CD8-positive, alpha-beta memory T cell (primary cell): ENCODE measurements at regions not wholly inside any gene's neighbourhood (a gene's known extent, or its start where the extent isn't known, plus 50 kb on each side); places are given as distances from the start of the nearest gene placed in this dataset.

Experiments used
- CTCF ChIA-PET: fragments of 350-600 bp; sonication (Branson Sonifier 250); formaldehyde crosslinking; loops from one replicate; lab custom pipeline; 2021; ENCODE audit warnings: antibody characterized with exemption; lab: Charles Lee
- POLR2A ChIA-PET: fragments of 350-600 bp; sonication (Branson Sonifier 250); formaldehyde crosslinking; loops from one replicate; lab custom pipeline; 2021; ENCODE audit warnings: antibody characterized with exemption; lab: Charles Lee
- DNase-seq, 5 donors: peaks; one replicate each; pipeline versions ENCODE4 v3.0.0 to v3.0.0-alpha.2; 2020 to 2022; ENCODE audit warnings: mixed read lengths in 1 of 5
- H3K27ac ChIP-seq: one replicate; pipeline ENCODE4 v1.7.0; 2013; ENCODE audit warnings: low read depth, mild to moderate bottlenecking, low read length, moderate library complexity
- H3K27me3 ChIP-seq: 2 replicates; pipeline ENCODE4 v1.7.0; 2013; ENCODE audit warnings: low read length, mild to moderate bottlenecking; ENCODE audit not compliant: insufficient read depth, poor library complexity, severe bottlenecking
- H3K36me3 ChIP-seq: 2 replicates; pipeline ENCODE4 v1.7.0; 2013; ENCODE audit warnings: mild to moderate bottlenecking, low read length, moderate library complexity; ENCODE audit not compliant: insufficient read depth
- H3K4me1 ChIP-seq: 2 replicates; pipeline ENCODE4 v1.7.0; 2013; ENCODE audit warnings: mild to moderate bottlenecking, low read length, moderate library complexity; ENCODE audit not compliant: insufficient read depth
- H3K4me3 ChIP-seq: 2 replicates; pipeline ENCODE4 v1.7.0; 2013; ENCODE audit warnings: mild to moderate bottlenecking, low read length
- H3K9me3 ChIP-seq: 2 replicates; pipeline ENCODE4 v1.7.0; 2013; ENCODE audit warnings: mild to moderate bottlenecking, low read length
- H3K27ac Mint-ChIP-seq, 8 donors: one replicate each; pipeline ENCODE4 v1.8.0; 2020 to 2021; ENCODE audit warnings: mixed read lengths in 8 of 8, mild to moderate bottlenecking in 6 of 8, inconsistent platforms in 3 of 8, moderate library complexity in 3 of 8
- H3K27me3 Mint-ChIP-seq, 2 donors: one replicate each; pipeline ENCODE4 v1.8.0; 2020 to 2021; ENCODE audit warnings: mixed read lengths in 2 of 2, mild to moderate bottlenecking in 1 of 2, moderate library complexity in 1 of 2
- H3K36me3 Mint-ChIP-seq, 3 donors: one replicate each; pipeline ENCODE4 v1.8.0; 2020 to 2021; ENCODE audit warnings: mixed read lengths in 3 of 3, inconsistent platforms in 1 of 3, mild to moderate bottlenecking in 1 of 3
- H3K4me1 Mint-ChIP-seq, 3 donors: one replicate each; pipeline ENCODE4 v1.8.0; 2020 to 2021; ENCODE audit warnings: mixed read lengths in 3 of 3, inconsistent platforms in 1 of 3, mild to moderate bottlenecking in 1 of 3
- H3K4me3 Mint-ChIP-seq, 7 donors: one replicate each; pipeline ENCODE4 v1.8.0; 2020 to 2021; ENCODE audit warnings: mixed read lengths in 7 of 7, mild to moderate bottlenecking in 6 of 7, moderate library complexity in 4 of 7, inconsistent platforms in 2 of 7
- H3K9me3 Mint-ChIP-seq, 5 donors: one replicate each; pipeline ENCODE4 v1.8.0; 2020 to 2022; ENCODE audit warnings: mixed read lengths in 5 of 5, mild to moderate bottlenecking in 3 of 5, moderate library complexity in 2 of 5, inconsistent platforms in 1 of 5

DNA sequence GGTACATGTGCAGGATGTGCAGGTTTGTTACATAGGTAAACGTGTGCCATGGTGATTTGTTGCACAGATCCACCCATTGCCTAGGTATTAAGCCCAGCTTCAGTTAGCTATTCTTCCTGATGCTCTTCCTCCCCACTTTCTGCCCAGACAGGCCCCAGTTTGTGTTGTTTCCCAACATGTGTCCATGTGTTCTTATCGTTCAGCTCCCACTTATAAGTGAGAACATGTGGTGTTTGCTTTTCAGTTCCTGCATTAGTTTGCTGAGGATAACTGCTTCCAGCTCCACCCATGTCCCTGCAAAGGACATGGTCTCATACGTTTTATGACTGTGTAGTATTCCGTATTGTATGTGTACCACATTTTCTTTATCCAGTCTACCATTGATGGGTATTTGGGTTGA is 251.7 kb upstream of the NOVA1 start:
- Mint-ChIP-seq H3K9me3 (peaks cover 13 to 34% (median 18%) of the 10 kb centered on the region in 5 donors), H3K36me3 (no peaks in the 10 kb centered on the region), H3K27ac (no peak overlapping the region), H3K27me3 (no peaks in the 10 kb centered on the region), H3K4me1 (no peaks in the 10 kb centered on the region), H3K4me3 (no peak overlapping the region)
- ChIA-PET POLR2A (no interaction called here), CTCF (no interaction called here)
- H3K4me1 ChIP-seq, result no peaks in the 10 kb centered on the region
- H3K4me3 ChIP-seq, result no peak overlapping the region
- no peak for DNase-seq
- H3K27me3 ChIP-seq, result no peaks in the 10 kb centered on the region
- no peaks in the 10 kb centered on the region for H3K36me3 ChIP-seq
- no peaks in the 10 kb centered on the region for H3K9me3 ChIP-seq
- no peak overlapping the region for H3K27ac ChIP-seq

DNA sequence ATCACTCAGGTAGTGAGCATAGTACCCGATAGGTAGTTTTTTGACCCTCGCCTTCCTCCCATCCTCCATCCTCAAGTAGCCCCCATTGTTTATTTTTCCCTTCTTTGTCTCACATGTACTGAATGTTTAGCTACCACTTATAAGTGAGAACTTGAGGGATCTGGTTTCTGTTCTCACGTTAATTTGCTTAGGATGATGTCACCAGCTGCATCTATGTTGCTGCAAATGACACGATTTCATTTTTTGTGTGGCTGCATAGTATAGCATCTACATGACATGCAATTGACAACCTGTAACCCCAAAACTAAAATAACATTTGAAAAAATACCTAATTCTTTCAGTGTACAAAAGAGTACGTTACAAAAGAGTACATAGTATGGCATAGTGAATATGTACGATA is 254.0 kb upstream of the NOVA1 start:
- Histone ChIP-seq H3K27ac (no peak overlapping the region), H3K36me3 (no peaks in the 10 kb centered on the region), H3K4me3 (no peak overlapping the region), H3K4me1 (no peaks in the 10 kb centered on the region), H3K9me3 (no peaks in the 10 kb centered on the region), H3K27me3 (no peaks in the 10 kb centered on the region)
- Mint-ChIP-seq H3K4me3 (no peak overlapping the region), H3K36me3 (no peaks in the 10 kb centered on the region), H3K27me3 (no peaks in the 10 kb centered on the region), H3K27ac (no peak overlapping the region), H3K4me1 (no peaks in the 10 kb centered on the region), H3K9me3 (peaks cover 13 to 43% (median 18%) of the 10 kb centered on the region in 5 donors)
- CTCF ChIA-PET, result no interaction called here
- no peak for DNase-seq
- POLR2A ChIA-PET, result no interaction called here

DNA sequence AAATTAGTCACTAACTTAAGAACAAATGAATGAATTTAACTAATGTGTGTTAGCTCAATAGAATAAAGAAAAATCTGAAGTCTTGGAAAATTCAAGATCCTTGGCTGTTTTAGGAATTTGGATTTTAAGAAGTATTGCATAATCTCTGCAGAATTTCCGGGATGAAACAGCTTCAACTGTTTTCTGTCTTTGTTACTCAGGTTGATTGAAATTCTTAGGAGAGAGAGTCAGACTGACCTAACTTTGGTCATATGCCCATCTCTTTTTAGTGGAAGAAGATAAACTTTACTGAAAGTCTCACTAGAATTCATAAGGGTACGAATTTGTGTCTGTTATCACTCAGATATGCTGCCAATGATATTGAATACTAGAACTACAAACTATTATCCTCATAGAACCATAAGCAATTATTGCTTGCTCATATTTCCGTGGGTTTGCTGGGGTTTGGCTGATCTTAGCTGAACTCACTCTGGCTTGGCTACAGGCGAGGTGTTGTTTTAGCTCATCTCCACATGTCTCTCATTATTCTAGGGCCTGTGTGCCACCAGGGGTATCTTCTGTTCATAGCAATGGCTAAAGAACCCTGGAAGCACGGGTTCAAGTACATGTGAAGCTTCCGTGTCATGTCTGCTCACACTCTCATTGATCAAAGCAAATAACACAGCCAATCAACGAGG is 257.4 kb upstream of the NOVA1 start:
- Histone ChIP-seq H3K4me3 (no peak overlapping the region), H3K27me3 (no peaks in the 10 kb centered on the region), H3K9me3 (no peaks in the 10 kb centered on the region), H3K36me3 (no peaks in the 10 kb centered on the region), H3K27ac (no peak overlapping the region), H3K4me1 (no peaks in the 10 kb centered on the region)
- DNase-seq, result no peak
- no peak overlapping the region for H3K27ac Mint-ChIP-seq
- no peaks in the 10 kb centered on the region for H3K4me1 Mint-ChIP-seq
- ChIA-PET CTCF (no interaction called here), POLR2A (no interaction called here)
- no peak overlapping the region for H3K4me3 Mint-ChIP-seq
- H3K9me3 Mint-ChIP-seq, result peaks cover 12 to 49% (median 18%) of the 10 kb centered on the region in 5 donors
- no peaks in the 10 kb centered on the region for H3K36me3 Mint-ChIP-seq
- no peaks in the 10 kb centered on the region for H3K27me3 Mint-ChIP-seq

DNA sequence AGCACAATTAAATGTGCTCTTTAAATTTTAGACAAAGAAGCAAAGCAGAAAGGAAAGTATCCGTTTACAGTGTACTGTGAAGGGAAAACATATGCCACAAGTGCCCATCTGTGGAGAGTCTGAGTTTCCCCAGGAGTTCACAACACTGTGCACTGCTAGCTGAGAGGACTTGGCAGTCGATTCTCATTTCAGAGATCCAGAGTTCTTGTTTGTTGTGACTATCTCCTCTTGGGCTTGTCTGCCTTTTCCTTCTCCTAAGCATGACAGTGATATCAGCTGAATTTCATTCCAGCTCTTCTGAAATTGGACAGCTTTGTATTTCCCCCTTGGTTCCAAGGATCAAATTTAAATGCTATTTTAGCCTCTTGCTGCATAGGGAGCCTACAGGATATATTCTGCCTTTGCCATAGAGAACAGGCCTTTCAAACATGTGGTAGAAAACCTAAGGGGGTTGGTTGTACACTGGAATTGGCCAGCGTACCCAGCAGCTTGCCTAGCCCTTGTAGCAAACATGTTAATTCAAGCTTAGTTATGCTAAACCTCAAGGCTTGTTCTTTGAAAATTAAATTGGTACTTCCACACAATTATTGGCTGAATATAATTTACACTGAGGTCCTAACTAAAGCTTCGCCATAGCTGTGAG is 259.2 kb upstream of the NOVA1 start:
- no peak overlapping the region for H3K4me3 ChIP-seq
- H3K4me1 ChIP-seq, result no peaks in the 10 kb centered on the region
- H3K36me3 ChIP-seq, result no peaks in the 10 kb centered on the region
- no peaks in the 10 kb centered on the region for H3K36me3 Mint-ChIP-seq
- DNase-seq, result no peak
- ChIA-PET CTCF (no interaction called here), POLR2A (no interaction called here)
- no peaks in the 10 kb centered on the region for H3K27me3 ChIP-seq
- H3K4me1 Mint-ChIP-seq, result no peaks in the 10 kb centered on the region
- no peaks in the 10 kb centered on the region for H3K27me3 Mint-ChIP-seq
- no peak overlapping the region for H3K27ac Mint-ChIP-seq
- H3K4me3 Mint-ChIP-seq, result no peak overlapping the region
- H3K9me3 ChIP-seq, result no peaks in the 10 kb centered on the region
- H3K27ac ChIP-seq, result no peak overlapping the region
- peaks cover 8 to 44% (median 10%) of the 10 kb centered on the region in 5 donors for H3K9me3 Mint-ChIP-seq

GRCh38 chr14:26859483-26859882 is 261.6 kb upstream of the NOVA1 start:
- H3K9me3 ChIP-seq, result no peaks in the 10 kb centered on the region
- Mint-ChIP-seq H3K4me1 (no peaks in the 10 kb centered on the region), H3K27ac (no peak overlapping the region), H3K36me3 (no peaks in the 10 kb centered on the region), H3K9me3 (peaks cover 6 to 30% (median 9%) of the 10 kb centered on the region in 5 donors), H3K4me3 (no peak overlapping the region), H3K27me3 (no peaks in the 10 kb centered on the region)
- DNase-seq, result no peak
- CTCF ChIA-PET, result no interaction called here
- no peaks in the 10 kb centered on the region for H3K27me3 ChIP-seq
- H3K4me3 ChIP-seq, result no peak overlapping the region
- no peak overlapping the region for H3K27ac ChIP-seq
- H3K4me1 ChIP-seq, result no peaks in the 10 kb centered on the region
- no peaks in the 10 kb centered on the region for H3K36me3 ChIP-seq
- POLR2A ChIA-PET, result no interaction called here

DNA sequence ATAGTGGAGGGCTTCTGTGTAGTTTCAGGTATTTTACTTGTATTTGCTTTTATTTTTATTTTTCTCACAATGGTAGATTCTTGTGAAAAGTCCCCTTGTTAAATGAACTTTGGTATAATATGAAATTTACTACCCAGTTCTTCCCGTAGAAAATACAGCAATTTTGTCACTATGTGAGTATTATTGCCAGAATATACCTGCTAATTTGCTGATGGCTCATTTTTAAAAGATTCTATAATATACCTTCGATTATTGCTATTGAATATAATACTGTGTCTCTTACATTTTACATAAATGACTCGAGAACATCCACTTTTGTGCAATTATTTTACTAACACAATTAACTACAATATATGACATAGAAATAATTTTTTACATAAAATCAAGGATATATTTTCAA is 262.3 kb upstream of the NOVA1 start:
- Histone ChIP-seq H3K27me3 (no peaks in the 10 kb centered on the region), H3K27ac (no peak overlapping the region), H3K4me1 (no peaks in the 10 kb centered on the region), H3K9me3 (no peaks in the 10 kb centered on the region), H3K36me3 (no peaks in the 10 kb centered on the region), H3K4me3 (no peak overlapping the region)
- POLR2A ChIA-PET, result no interaction called here
- Mint-ChIP-seq H3K27ac (no peak overlapping the region), H3K4me3 (no peak overlapping the region), H3K4me1 (no peaks in the 10 kb centered on the region), H3K36me3 (no peaks in the 10 kb centered on the region), H3K9me3 (peaks cover 6 to 28% (median 8%) of the 10 kb centered on the region in 5 donors), H3K27me3 (no peaks in the 10 kb centered on the region)
- no peak for DNase-seq
- CTCF ChIA-PET, result no interaction called here

DNA sequence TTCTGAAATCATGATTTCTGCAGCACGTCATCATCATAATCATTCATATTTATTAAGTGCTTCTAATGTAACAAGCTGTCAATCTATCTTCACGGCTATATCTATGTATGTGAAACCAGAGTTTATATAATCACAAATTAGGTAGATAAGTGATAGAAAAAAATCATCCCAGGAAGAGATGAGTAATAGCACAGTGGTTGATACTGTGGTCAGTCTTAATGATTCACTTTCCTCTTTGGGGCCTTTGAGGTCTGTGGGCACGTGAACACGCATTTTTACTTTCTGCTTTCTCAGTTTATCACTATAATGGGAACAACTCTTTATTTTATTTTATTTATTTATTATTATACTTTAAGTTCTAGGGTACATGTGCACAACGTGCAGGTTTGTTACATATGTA is 265.9 kb upstream of the NOVA1 start:
- ChIA-PET CTCF (no interaction called here), POLR2A (no interaction called here)
- H3K4me1 Mint-ChIP-seq, result no peaks in the 10 kb centered on the region
- no peaks in the 10 kb centered on the region for H3K9me3 ChIP-seq
- no peak overlapping the region for H3K27ac ChIP-seq
- H3K36me3 ChIP-seq, result no peaks in the 10 kb centered on the region
- H3K27me3 ChIP-seq, result no peaks in the 10 kb centered on the region
- peaks cover 5 to 21% (median 8%) of the 10 kb centered on the region in 5 donors for H3K9me3 Mint-ChIP-seq
- no peaks in the 10 kb centered on the region for H3K36me3 Mint-ChIP-seq
- no peak overlapping the region for H3K27ac Mint-ChIP-seq
- H3K4me3 ChIP-seq, result no peak overlapping the region
- no peak for DNase-seq
- H3K27me3 Mint-ChIP-seq, result no peaks in the 10 kb centered on the region
- H3K4me3 Mint-ChIP-seq, result no peak overlapping the region
- no peaks in the 10 kb centered on the region for H3K4me1 ChIP-seq

DNA sequence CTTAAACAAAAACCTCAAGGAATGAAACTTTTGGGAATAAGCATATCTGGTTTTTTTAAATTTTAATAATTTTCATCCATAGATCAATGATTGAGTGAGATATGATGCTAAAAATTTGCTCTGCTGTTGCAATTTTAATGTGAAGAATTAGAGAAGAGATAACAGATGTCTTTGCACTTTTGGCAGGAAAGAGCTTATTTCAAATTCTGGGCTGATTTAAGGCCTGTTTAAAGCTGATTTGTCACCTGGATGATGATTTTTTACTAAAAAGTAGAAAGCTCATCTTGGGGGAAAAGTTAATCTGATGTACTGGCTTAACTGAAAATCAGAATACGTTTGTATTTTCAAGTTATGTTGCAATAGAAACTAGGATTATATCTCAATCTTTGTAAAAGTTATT is 268.9 kb upstream of the NOVA1 start:
- no peak overlapping the region for H3K27ac ChIP-seq
- no peaks in the 10 kb centered on the region for H3K36me3 ChIP-seq
- no peaks in the 10 kb centered on the region for H3K27me3 ChIP-seq
- Mint-ChIP-seq H3K27me3 (no peaks in the 10 kb centered on the region), H3K4me1 (no peaks in the 10 kb centered on the region), H3K9me3 (peaks cover 6 to 25% (median 13%) of the 10 kb centered on the region in 5 donors), H3K36me3 (no peaks in the 10 kb centered on the region), H3K27ac (no peak overlapping the region), H3K4me3 (no peak overlapping the region)
- ChIA-PET CTCF (no interaction called here), POLR2A (no interaction called here)
- H3K4me3 ChIP-seq, result no peak overlapping the region
- no peaks in the 10 kb centered on the region for H3K9me3 ChIP-seq
- no peak for DNase-seq
- no peaks in the 10 kb centered on the region for H3K4me1 ChIP-seq
